ENCODE measurements at regions not wholly inside any gene's neighbourhood (a gene's known extent, or its start where the extent isn't known, plus 50 kb on each side); places are given as distances from the start of the nearest gene placed in this dataset.
"Not testable (repeated sequence)": the region's sequence is repeated elsewhere in the genome, so short reads cannot be mapped to it uniquely, and the experiment has no call there.

DNA sequence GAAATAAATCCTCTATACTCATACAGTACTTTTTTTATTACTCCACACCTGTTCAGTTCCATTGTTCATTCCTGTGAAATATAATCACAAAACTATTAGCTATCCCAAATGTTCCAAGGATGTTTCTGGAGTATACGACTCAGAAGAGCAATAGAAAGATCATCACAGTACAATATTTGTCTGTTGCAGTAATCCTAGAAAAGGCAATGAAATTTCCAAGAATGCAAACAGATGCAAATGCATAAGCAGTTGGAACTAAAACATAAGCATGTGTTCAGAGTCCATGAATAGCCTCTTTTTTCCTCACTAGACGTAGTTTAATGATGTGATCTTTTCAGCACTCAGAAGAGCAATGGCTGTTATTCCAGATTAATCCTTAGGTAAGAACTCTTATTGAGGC, 55.2 kb downstream of the RTL3 start:
- no peak for DNase-seq

GRCh38 chrX:78595901-78596502, 63.1 kb downstream of the RTL3 start:
- DNase-seq, result no peak

GRCh38 chrX:78593701-78594100, 65.4 kb downstream of the RTL3 start:
- no peak for DNase-seq

DNA sequence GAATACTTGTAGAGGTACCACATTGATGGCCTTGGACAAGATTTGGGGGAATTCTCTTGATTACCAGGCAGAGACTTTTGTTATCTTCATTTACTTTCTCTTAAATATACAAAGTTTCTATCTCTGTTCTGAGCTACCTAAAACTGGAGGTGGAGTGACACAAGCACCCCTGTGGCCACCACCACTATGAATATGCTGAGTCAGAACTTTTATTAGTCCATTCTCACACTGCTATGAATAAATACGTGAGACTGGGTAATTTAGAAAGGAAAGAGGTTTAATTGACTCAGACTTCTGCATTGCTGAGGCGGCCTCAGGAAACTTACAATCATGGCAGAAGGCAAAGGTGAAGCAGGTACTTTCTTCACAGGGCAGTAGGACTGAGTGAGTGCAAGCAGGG, 67.1 kb downstream of the RTL3 start:
- no peak for DNase-seq

DNA sequence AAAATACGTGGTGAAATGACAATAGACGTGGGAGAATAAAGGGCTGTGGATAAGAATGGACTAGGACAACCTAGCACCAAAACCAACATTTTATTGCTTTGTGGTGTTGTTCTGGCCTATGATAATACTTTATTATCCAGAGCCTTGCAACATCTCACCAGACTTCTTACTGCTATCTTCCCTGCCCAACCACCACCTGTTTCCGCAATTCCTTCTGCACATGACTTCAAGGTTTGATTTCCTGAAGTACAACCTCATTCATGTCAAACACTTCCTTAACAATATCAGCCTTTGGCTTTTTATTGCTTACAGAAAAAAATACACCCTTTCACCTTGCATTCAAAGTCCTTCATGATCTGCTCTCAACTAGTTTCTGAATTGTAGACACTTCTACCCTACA, 84.8 kb downstream of the RTL3 start:
- DNase-seq, result no peak

DNA sequence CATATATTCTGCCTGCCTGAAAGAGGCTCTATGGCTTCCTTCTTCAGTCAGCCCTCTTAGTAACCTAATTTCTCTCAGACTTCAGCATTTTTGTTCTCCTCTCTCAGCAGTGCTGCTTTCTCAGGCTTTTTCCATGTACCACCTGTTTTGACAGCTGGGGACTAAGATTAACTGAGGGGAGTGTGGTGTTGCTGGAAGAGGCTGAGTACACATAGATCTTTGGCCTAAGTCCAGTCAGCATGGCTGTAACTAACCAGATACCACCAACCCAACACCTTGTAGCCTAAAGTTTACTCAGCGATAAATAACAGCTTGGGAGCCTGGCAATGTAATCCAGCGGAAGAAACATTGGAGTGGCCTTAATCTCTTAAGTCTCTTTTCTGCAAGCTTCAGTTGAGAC, 85.5 kb downstream of the RTL3 start:
- DNase-seq, result no peak

GRCh38 chrX:78571849-78572248, 87.3 kb downstream of the RTL3 start:
- DNase-seq, result no peak

- peak; percentile 44 for DNase-seq
Observed at GRCh38 chrX:78555401-78555980, 103.6 kb downstream of the RTL3 start.

GRCh38 chrX:78552628-78553027, 106.5 kb downstream of the RTL3 start:
- DNase-seq, result not testable (repeated sequence)

GRCh38 chrX:78548012-78548411, 111.1 kb downstream of the RTL3 start:
- no peak for DNase-seq

- no peak for DNase-seq
Observed at GRCh38 chrX:78545233-78545632, 113.9 kb downstream of the RTL3 start.

DNA sequence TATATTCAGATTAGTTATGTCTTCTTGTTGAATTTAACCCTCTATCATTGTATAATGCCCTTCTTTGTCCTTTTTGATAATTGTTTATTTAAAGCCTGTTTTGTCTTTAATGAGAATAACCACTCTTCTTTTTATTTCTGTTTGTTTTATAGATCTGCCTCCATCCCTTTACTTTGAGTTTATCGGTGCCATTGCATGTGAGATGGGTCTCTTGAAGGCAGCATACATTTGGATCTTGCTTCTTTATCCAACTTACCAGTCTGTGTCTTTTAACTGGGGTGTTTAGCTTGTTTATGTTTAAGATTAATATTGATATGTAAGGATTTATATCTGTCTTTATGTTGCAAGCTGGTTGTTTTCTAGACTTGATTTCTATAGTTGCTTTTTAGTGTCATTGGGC, 115.8 kb downstream of the RTL3 start:
- no peak for DNase-seq

DNA sequence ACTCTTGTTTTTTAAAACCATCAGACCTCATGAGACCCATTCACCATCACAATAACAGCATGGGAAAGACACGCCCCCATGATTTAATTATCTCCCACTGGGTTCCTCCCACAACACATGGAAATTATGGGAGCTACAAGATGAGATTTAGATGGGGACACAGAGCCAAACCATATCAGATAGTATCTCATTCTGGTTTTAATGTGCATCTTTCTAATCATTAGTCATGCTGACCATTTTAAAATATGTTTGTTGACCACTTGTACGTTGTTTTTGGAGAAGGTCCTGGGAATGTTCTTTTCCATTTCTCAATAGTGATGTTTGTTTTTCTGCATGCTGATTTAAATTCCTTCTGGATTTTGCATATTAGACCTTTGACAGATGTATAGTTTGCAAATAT, 119.0 kb downstream of the RTL3 start:
- no peak for DNase-seq

DNA sequence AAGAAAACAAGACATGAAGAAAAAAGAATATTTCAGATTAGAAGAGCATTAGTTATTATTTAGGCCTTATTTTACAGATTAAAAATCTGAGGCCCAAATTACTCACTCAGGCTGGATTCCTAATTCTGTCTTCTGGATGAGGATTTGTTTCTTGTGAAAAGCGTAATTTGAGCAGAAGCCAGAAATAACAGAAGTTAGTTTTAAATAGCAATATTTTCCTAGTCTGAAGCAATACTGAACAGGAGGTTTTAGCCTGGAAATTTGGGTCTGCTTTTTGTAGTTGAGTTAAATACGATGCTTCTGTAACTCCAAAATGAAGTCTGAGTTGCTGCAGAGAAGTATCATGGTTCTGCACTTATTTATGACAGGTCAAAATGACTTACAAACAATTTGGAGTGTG, 124.9 kb downstream of the RTL3 start:
- no peak for DNase-seq

GRCh38 chrX:78532363-78532762, 126.8 kb downstream of the RTL3 start:
- DNase-seq, result no peak

DNA sequence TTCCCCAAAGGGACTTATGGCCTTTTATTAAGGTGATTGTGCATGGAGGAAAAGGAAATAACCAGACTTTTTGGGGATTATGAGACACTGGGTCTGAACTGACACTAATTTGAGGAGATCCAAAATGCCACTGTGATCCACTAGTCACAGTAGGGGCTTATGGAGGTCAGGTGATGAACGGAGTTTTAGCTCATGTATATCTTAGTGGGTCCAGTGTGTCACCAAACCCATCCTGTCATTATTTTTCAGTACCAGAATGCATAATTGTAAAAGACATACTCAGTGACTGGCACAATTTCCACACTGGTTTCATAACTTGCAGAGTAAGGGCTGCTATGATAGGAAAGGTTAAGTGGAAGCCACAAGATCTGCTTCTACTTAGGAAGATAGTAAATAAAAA, 131.3 kb downstream of the RTL3 start:
- DNase-seq, result no peak

- DNase-seq, result no peak
Observed at GRCh38 chrX:78527263-78527662, 131.9 kb downstream of the RTL3 start.

- DNase-seq, result no peak
Observed at GRCh38 chrX:78522601-78523000, 136.5 kb downstream of the RTL3 start.

DNA sequence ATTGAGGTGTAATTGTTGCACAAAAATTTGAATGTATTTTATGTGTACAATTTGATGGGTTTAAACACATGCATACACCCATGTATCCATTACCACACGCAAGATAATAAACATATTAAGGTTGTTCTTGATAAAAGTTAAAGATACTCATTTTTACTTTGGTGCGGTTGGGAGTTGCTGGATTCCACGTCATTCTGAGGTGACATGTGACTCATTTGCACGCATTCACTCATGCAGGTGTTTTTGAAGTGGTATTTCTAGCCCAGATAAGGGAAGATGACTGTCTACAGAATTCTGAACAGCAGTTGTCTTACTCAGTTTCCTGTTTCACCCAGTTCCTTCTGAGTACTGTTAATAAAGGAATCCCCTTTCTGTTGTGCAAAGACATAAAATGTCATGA, 142.0 kb downstream of the RTL3 start:
- peak; percentile 82 for DNase-seq

DNA sequence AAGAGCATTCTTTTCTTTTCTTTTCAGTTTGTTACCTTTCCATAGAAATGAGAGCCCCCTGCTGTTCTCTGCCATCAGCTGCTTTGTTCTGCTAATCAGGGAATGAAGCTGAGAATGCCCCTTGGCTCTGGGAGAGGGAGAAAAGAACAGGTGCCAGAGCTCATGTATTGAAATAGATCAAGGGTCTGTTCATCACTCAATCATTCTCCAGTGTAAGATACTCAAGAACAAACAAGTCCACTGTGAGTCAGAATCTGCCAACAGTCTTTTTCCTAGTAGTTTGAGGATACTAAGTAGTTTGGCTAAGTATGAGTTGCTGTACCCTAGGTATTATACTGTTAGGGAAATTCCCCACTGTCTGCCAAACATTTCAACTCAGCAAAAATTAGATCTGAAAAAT, 144.3 kb downstream of the RTL3 start:
- peak; percentile 46 for DNase-seq

DNA sequence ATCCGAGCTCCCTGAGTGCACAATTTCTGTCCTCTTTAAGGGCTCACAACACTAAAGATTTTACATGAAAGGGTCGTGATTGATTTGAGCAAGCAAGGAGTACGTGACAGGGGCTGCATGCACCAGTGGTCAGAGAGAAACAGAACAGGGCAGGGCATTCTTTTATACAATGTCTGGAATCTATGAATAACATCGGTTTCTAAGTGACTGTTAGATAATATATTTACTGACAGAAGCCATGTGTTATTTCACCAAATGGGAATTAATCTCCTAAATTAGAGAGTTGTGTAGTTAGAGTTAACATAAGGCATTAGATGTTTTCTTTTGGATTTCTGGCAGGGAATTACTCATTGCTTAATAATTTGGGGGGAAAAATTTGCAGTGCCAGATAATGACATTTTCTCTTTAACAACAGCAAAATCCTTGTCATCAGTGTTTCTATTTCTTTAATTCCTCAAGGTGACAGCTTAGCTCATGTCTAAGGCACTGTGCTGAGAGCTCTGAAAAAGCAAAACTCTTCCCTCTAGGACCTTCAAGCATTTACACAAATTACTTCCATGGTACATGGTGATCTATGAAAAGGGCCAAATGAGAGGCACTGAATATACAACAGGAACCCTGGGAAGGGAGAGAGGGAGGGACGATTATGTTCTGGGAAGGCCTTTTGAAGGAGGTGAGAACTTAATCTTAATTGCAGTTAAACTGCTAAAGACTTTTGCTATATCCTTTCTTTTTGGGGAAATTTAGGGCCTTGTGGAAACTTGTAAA, 145.0 kb downstream of the RTL3 start:
- no peak for DNase-seq

DNA sequence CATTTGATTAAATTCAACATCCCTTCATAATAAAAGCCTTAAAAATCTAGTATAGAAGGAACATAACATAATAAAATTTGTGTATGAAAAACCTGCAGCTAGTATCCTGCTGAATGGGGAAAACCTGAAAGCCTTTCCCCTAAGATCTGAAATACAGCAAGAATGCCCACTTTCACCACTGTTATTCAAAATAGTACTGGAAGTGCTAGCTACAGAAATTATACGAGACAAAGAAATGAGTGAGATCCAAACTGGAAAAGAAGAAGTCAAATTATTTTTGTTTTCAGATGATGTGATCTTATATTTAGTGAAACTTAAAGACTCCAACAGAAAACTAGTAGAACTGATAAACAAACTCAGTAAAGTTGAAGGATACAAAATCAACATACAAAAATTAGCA, 152.9 kb downstream of the RTL3 start:
- DNase-seq, result no peak

DNA sequence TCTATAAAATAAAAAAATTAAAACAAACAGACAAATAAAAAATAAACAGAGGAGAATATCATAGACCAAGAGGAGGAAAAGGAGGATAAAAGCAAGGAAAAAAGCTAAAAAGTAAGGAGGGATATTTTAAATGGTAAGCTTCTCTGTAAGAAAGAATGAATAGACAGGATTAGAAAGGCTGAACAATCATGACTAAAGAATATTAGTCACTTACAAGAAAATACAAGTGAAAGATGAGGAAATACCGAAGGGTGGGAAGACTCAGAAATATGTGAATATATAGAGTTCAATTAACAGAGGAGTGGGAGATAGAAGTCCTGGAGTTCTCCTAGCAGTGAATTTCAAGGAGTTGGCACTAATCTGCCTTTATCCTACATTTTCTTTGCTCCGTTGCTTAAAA, 162.6 kb downstream of the RTL3 start:
- DNase-seq, result no peak

- DNase-seq, result no peak
Observed at GRCh38 chrX:78493180-78493579, 165.8 kb upstream of the CYSLTR1 start.

GRCh38 chrX:78476701-78477100, 149.3 kb upstream of the CYSLTR1 start:
- no peak for DNase-seq
